Body of pancreas (tissue), 4 donors: ENCODE measurements at regions not wholly inside any gene's neighbourhood (a gene's known extent, or its start where the extent isn't known, plus 50 kb on each side); places are given as distances from the start of the nearest gene placed in this dataset.

Experiments used
- CTCF ChIP-seq, 7 experiments: fragments of 450-650 bp in 4 of 7; fragments of 200-600 bp in 3 of 7; sonication (generic) in 3 of 7; IDR thresholded peaks; one replicate each; pipeline ENCODE4 v1.5.1; 2016 to 2019; ENCODE audit warnings: antibody characterized with exemption in 7 of 7
- POLR2A ChIP-seq, 3 donors: fragments of 450-650 bp; IDR thresholded peaks; one replicate each; pipeline ENCODE4 v1.6.1; 2016; ENCODE audit warnings: antibody characterized with exemption in 3 of 3, mild to moderate bottlenecking in 2 of 3

- TF ChIP-seq CTCF (IDR thresholded peaks at IDR 0.05): no peak
- TF ChIP-seq POLR2A (IDR thresholded peaks at IDR 0.05): no peak
These were observed 123.8 kb upstream of the PRDX6 start for GRCh38 chr1:173353350-173353749.
